HS-5 (cell line): ENCODE measurements at regions not wholly inside any gene's neighbourhood (a gene's known extent, or its start where the extent isn't known, plus 50 kb on each side); places are given as distances from the start of the nearest gene placed in this dataset.
"Not testable (repeated sequence)": the region's sequence is repeated elsewhere in the genome, so short reads cannot be mapped to it uniquely, and the experiment has no call there.

Experiments
- DNase-seq: peaks from one replicate; pipeline ENCODE4 v3.0.0-alpha.2; 2012; ENCODE audit warnings: low read depth

DNA sequence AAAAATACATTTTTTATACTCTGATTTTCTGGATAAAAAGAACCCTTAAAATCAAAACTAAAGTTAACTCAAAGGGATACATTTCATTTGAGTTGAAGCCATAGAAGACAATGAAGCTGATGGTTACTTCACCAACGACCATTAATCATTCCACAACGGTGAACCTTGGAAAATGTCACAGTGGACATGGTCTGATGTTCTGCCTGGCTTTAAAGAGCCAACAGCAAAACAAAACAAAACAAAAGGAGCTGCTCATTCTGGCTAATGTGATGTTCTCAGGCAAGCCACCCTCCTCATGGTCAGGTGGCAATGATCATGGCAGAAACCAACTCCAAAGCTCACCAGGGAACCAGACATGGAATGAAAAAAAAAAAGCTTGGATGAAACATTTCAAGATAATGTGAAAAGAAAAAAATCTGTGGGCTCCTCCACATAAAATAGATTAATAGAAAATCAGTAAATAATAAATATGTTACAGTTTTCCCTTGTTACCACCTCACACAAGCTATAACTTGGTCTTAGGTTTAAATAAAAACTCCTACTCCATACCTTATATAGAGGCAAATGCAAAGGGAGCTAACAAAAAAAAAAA is 90.1 kb upstream of the SERTAD2 start:
- no peak for DNase-seq

DNA sequence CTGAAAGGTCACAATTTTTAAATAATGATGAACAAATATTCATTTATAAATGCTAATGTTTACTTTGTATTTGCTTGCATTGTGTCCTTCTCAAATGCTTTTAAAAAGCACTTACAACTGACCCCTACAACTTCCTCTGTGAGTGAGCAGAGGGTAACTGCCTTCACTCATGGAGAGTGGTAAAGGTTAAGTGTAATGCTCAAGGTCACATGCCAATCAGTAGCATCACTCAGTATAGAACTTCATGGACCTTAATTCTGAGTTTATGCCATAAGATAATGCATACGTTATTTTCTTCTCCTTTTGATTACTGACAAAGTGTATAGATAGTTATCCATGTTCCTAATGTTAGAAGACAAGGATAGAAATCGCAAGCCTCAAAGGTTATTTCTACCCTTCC is 91.8 kb upstream of the SERTAD2 start:
- no peak for DNase-seq

DNA sequence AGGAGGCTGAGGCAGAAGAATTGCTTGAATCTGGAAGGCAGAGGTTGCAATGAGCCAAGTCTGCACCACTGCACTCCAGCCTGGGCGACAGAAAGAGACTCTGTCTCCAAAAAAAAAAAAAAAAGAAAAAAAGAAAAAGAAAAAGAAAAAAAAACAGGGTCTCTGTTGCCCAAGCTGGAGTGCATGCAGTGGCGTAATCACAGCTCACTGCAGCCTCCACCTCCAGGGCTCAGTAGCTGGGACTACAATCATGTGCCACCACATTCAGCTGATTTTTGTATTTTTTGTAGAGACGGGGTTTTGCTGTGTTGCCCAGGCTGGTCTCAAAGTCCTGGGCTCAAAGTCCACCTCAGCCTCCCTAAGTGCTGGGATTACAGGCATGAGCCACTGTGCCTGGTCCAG is 94.0 kb upstream of the SERTAD2 start:
- not testable (repeated sequence) for DNase-seq

DNA sequence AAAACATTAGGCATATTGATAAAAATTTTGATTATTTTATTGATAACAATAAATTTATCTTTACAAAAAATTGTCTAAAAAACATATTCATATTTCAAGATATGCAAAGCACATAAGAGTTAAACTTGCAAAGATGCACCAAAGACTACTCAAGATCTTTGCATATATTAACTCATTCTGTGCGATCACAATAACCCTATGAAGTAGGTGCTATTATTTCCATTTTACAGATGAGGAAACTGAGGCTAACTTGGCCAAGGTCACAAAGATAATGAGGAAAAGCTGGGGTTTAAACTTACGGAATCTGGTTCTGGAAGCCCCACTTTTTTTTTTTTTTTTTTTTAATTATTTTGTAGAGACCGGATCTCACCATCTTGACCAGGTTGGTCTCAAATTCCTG is 94.4 kb upstream of the SERTAD2 start:
- DNase-seq = no peak

DNA sequence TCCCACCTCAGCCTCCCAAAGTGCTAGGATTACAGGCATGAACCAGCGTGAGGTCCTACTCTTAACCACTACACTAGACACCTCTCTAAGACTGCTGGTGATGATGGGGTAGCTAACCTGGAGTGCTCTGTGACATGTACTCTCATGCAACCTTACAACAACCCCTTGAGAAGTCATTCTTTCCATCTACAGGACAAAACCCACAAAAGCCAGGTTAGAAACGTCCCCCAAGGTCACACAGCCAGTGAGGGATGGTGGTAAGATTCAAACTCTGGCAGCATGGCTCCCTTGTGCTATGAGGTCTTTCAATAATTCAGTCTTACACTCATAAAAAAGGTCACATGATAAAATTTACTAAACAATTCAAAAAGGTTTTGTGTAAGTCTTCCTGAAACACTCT is 94.8 kb upstream of the SERTAD2 start:
- DNase-seq = no peak

DNA sequence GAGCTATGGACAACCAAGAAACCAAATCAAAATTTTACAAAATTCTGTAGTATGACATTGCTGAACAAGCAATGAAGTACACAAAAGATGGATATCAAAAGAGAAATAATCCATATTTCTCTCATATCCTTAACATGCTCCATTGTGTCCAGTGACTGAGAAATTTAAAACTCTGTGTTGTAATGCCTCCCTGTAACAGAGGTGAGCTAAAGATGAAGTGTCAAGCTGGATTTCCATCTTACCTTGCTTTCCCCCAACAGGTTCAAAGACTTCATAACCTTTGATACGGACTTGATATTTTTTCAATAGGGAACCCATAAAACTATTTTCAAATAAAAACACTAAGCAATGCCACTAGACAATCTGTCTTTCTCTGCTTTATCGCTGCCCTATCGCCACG is 95.7 kb upstream of the SERTAD2 start:
- no peak for DNase-seq

DNA sequence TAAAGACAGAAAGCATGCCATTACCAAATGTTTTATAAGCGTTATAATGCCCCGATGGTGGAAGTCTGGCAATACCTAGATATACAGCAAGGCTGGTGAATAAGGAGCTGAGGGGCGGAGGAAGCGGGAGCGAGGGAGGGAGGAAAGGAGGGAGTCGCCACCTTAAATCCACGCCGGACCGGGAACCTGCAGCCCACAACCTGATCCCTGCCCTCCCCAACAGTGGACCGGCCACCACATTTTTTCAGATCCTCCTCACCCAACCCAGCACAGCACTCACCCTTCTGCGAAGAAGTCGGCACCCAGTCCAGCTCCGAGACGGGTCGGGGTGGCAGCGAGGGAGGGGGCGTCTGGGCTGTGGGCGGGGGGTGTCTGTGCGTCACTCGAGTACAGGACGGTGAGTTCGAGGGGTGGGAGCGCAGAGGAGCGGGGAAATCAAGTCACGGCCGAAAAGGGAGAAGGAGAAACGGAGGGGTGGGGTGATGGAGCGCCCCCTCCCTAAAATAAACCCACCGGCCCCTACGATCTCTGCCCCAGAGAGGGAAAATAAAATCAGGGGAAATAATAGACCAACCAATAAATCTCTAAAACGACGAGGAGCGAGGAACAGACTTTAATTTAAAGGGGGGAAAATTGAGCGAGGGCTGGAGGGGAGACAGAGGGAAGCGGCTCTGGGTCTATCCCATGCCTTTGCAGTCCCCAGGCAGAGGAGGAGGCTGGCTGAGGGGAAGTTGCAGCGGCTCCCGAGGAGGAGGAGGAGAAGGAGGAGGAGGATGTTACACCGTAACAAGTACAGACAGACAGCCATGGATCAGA is 96.5 kb upstream of the SERTAD2 start:
- DNase-seq = no peak

DNA sequence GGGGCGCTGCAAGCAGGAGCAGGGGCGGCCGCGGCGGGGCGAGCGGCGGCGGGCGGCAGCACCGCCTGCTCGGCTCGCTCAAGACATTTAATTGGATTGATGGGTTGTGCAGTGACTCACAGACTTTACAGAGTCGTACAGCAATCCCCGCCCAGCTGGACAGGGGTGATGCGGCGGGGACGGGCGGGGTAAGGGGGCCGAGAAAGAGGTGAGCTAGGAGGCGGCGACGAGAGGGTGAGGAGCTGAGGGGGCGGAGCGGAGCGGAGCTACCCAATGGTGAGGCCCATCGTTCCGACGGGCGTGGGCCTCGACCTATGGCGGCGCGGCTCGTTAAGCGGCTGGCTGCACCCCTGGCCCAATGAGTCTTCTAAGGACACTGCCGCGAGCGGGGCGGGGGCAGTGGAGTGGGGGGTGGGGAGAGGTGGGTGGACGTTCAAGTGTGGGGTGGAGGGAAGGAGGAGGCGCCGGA is 97.1 kb upstream of the SERTAD2 start:
- peak; percentile 98 for DNase-seq

DNA sequence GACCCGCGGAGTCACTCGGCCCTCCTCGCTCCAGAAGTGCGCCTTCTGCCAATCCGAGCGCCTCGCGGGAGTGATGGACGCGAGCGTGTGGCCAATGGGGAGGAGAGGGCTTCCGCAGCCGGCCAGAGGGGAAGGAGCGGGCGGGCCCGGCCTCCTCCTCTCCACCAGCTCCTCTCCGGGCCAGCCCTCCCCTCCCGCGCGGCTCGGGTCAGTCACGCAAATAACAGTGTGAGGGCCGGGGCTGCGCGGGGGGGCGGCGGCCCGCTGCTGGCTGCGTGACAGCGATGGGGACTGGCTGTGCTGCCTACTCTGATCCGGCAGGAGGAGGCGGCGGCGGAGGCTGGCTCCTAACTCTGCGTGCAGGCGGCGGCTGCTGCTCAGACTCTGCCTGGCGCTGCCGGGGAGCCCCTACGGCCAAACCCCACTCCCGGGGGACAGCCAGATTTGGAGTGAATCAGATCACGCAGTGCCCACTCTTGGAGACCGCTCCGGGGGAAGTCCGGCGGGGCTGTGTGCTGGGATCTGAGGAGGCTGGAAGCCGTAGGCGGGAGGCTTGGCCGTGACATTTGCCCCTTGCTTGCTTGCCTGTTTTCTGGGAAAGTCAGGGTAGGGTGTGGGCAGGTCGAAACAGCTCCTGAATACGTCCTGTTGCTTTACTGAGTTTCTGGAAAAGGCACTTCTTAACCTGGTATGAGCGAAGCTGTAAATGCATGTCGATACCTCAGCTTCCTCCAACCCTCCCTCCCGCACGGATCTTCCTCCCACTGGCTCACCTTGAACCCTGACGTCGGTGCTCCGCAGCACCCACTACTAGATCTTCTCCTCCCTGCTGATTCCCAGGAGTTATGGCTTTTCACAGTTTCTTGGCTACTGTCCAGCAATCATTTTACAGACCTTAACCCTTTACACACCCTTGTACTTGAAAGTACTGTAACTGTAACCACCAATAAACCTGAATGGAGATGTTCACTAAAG is 97.9 kb upstream of the SERTAD2 start:
- no peak for DNase-seq

DNA sequence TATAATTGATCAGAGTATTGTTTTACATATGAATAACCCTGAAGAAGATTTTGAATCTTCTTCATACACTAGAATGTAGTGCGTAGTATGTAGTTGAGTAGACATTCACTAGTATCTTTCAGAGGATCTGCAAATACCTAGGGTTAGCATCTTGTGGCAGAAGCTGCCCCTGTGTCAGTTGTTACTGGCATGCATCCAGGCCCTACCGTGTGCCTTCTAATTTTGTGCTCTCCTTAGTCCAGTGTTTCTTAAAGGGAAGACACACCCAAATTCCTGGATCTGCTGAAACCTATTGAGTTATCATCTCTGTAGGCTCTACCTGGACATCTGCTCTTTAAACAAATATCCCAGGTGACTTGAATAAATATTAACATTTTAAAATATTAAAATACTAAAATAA is 99.7 kb upstream of the SERTAD2 start:
- DNase-seq = no peak

DNA sequence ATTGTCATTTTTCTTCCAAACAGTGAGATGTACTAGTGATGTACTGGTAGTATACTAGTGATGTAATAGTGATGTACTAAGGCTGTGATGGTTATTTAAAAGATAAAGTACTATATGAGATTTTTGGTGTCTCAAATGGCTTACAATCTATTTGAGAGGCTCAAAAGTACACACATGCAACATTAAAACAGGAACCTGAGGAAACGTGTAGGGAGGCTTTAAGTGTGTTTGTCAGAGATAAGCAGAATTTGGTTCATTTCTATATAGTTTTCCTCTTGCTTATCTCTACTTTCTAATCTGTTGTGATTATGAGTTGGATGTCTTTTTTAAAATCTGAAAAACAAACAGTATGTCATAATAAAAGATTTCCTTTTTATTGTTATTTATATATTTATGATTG is 100.9 kb upstream of the SERTAD2 start:
- DNase-seq = no peak

DNA sequence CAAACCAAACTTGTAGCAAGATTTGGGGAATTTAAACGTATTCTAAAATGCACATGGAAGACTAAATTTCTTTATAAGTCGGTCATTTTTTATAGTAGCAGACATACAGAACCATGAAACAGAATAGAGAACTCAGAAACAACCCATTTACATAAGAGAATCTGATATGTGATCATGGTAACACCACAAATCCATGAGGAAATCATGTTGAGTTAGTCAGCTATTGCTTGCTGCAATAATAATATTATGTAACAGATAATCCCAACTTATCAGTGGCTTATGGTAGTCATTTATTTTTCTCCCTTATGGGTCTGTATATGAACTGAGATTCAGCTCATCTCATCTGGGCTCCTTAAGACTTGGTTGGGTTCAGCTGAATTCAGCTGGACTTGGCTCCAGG is 103.4 kb upstream of the SERTAD2 start:
- DNase-seq = no peak

DNA sequence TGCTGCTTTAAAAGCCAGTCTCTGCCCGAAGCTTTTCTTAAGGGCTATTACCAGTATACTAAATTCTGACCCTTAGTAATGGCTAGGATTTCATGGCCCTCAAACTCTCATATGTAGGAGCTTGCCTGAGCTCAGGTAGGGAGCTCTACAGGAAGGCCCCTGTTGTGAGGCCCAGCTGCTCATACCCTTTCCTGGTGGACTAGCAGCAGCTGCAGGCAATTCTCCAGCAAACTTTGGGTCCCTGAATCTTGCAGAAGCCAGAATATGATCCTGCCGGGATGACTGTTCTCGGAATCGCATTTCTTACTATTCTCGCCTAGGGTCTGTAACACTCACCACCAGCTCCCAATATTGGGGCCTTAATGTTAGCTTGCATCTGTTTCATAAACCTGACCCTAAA is 106.4 kb upstream of the SERTAD2 start:
- no peak for DNase-seq

DNA sequence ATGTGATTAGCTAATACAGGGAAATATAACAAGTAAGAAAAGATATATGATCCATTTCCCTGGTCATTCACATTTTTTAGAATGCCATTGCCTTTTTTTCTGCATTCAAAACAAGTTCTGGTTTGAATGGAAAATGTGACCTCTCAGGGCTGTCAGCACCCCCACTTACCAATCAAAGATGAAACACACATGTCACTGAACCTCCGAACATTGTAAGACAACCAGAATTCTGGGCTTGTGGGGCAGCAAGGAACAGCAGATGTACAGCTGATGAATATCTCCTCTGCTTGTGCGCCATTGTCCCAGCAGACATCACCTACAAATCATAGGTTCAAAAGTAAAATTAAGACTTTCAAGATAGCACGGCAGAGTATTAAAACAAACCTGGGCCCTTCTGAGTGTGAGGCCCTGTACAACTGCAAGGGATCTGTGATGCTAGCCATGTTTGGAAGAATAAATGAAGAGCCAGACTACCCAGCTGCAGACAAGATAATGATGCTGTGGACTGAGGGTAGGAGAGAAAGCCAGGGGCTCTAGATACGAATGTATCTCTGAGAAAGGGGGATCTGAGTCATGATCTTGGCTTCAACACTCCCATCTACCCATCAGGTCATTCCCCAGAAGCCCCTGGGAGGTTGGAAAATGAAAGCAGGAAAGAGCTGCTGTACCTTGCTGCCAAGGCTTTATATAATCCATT is 108.7 kb upstream of the SERTAD2 start:
- DNase-seq = no peak

DNA sequence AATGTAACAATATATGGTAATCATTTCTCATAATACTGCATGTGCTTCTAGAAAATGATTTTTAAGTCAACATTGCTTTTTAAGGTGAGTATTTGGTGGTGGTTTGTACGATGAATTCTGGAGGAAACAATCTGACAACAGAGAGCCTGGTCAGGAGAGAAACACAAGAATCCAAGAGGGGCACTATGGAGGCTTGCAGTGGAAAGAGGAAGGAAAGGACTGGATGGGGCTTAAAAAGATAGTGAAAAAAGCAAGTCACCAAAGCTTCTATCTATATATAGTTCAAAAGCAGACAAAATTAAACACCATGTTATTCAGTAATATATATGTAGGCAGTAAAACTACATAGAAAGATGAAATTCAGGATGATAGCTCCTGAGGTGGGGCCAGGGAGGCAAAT is 109.4 kb upstream of the SERTAD2 start:
- DNase-seq = no peak

DNA sequence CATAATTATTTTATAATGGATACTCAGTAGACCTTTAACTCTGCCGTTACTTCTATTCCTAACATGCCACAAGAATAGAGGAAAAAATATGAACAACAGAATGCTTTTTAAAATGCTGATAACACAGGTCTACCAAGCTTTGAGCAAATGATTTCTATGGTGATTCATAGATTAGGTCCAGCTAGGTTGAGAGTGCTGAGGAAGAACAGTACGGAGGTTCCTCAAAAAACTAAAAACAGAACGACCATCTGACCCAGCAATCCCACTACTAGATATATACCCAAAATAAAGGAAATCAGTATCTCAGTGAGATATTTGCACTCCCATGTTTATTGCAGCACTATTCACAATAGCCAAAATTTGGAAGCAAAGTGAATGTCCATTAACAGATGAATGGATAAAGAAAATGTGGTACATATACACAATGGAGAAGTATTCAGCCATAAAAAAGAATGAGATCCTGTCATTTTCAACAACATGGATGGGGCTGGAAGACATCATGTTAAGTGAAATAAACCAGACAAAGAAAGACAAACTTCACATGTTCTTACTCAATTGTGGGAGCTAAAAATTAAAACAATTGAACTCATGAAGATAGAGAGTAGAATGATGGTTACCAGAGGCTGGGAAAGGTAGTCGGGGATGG is 111.6 kb upstream of the SERTAD2 start:
- DNase-seq = no peak

DNA sequence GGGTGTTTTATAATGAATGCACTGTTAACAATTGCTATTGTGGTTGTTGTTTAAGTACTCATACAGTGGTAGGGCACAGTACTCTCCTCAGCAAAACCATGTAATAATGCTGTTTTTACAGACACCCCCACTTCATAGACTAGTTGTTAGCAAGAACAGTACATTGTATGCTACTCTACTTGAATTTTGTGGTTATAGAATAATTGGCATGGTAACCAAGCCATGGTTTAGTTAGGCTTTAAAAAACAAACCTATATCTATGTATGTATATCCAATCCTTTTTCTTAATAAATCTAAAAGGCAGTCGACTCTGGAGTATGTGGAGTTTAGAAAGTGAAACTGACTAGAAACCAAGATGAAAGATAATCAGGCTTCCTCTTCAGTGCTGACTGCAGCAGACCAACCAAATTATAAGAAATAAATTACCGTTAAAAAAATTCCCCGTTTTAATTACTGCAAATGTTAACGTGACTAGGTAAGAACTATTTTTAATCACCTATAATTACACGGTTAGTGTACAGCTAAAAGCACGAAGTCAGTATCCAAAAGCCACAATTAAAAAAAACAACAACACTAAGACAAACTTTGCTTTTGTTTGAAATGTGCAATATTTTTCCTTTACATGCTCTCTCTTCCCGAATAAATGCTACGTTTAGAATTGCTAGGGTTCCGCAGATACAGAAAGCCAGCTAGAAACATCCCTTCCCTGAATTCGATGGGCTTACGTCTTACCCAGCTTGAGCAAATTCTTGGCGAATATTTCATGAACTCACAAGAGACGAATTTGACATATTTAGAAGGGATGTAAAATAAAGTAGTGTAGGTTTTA is 113.3 kb upstream of the SERTAD2 start:
- no peak for DNase-seq

DNA sequence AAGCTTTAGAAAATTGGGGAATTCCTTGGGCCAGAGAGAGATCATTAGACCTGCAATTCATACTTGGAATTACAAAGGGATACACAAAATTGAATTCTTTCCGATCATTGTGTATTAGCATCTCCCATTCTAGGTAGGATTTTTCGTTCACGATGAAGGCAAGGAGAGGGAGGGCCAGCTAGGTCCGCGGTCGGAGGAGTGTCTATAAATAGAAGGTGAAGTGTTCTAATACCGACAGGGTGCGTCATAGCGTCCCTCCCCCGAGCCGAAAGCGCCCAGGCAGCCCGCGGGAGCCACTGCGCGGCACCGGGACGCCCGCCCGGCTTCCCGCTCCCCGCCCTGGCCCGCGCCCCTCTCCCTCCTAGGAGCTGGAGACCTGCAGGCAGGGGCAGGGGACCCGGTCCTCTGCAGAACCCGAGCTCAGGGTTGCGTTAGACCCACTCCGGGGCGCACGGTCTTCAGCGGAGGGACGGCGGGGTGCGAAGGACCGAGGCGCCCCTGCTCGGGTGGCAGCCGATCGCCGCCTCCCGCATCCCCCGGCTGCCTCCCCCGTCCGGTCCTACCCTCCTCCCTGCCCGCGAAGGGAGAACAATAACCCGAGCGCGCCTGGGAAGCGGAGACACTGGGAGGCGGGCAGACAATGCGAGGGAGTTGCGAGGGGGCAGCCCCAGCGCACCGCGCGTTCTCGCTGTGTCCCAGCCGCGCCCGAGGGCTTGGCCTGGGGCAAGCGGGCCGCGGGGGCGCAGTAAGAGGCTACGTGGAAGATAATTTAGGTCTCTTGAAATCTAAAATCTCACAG is 114.2 kb upstream of the SERTAD2 start:
- peak; percentile 78 for DNase-seq

DNA sequence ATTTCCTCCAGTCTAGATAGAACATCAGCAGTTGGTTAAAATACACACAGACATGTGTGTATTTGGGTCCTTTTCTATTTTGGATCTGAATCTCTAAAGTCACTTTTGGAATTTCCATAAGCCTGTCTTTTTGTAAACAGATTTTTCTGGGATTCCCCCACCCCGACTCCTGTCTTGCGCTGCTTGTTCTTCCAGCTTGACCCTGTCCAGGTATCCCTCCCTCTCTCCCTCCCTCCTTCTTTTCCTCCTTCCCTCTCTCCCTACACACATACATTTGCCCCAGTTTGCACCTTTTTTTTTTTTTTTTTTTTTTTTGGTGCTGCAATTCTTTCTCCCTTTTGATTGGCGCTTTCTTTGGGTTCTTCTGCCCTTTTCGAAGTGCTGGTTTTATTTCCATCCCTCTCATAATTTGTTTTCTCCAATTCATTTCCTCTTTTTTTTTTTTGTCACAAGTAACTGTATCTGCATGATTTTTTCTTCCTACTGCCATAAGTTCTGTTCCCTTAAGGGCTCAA is 114.8 kb upstream of the SERTAD2 start:
- DNase-seq = no peak
